ENCODE measurements at regions not wholly inside any gene's neighbourhood (a gene's known extent, or its start where the extent isn't known, plus 50 kb on each side); places are given as distances from the start of the nearest gene placed in this dataset.

DNA sequence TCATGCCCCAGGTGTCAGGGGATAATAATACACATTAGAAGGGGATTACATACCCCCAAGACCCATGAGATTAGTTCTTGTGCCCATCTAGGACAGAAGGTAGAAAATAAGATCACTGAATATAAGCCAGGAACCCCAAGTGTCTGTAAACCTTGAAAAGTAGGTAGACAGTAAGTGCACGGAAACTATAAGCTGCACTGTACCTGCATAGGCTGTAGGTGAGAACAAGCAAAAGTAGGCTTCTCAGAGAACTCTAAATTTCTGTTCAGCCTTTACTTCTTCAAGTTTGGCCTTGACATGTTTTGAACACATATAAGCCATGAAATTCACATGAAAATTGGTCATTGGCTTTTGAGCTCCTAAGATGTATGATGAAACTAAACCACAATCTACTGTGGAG lies 113.0 kb upstream of the FSIP2 start:
- Histone ChIP-seq H3K27ac (ENCODE audit: low read length, poor library complexity, severe bottlenecking) (no peak overlapping the region), H3K79me1 (replicated peaks; ENCODE audit: low read length, poor library complexity, severe bottlenecking) (peaks cover 3% of the 10 kb centered on the region), H3K9ac (ENCODE audit: low read length) (no peak overlapping the region)

DNA sequence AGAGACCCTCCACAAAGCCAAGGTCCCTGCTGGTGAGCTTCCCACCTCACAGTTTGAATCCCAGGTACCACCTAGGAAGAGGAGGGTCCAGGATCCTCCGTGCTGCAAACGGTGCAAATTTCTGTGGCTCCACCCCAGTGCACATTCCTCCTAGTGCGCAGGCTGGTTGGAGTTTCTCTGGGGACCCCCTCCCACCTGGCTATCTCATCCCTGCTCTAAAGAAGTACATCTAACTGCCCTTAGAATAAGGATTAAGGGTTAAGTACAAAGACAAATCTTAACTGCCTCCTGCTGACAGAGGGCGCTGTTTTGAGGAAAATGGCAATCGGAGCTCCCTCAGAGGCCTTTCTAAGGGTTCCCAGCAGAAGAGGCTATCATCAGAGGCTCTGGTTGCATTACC lies 109.6 kb upstream of the FSIP2 start:
- Histone ChIP-seq H3K4me1 (ENCODE audit: control insufficient read depth, insufficient read depth, low read depth, low read length) (no peaks in the 10 kb centered on the region), H3K27me3 (ENCODE audit: control insufficient read depth in 1 of 2, insufficient read depth in 1 of 2, low read length in 2 of 2) (no peaks in the 10 kb centered on the region), H4K8ac (ENCODE audit: low read length) (no peak overlapping the region), H3K9me3 (ENCODE audit: control insufficient read depth, low read length) (no peaks in the 10 kb centered on the region), H2BK5ac (ENCODE audit: low read depth, low read length, poor library complexity, severe bottlenecking) (no peak overlapping the region), H3K4ac (ENCODE audit: low read depth in 1 of 2, low read length in 2 of 2) (no peak overlapping the region), H2BK120ac (ENCODE audit: low read depth, low read length) (no peak overlapping the region), H3K27ac (ENCODE audit: low read length, poor library complexity, severe bottlenecking) (no peak overlapping the region), H3K18ac (ENCODE audit: low read depth in 1 of 2, low read length in 2 of 2) (peak overlapping the region in 1 of 2 experiments; percentile 1), H4K91ac (ENCODE audit: low read length) (no peak overlapping the region), H2AFZ (ENCODE audit: low read depth, low read length) (no peak overlapping the region), H3K23ac (ENCODE audit: low read length in 2 of 2) (no peak overlapping the region), H3K4me2 (ENCODE audit: low read length, poor library complexity, severe bottlenecking) (no peak overlapping the region), H3K36me3 (ENCODE audit: control insufficient read depth in 1 of 2, insufficient read depth in 2 of 2, low read depth in 1 of 2, low read length in 2 of 2) (no peaks in the 10 kb centered on the region), H3K4me3 (ENCODE audit: insufficient read depth in 1 of 2, low read depth in 1 of 2, low read length in 2 of 2) (no peak overlapping the region), H2BK12ac (ENCODE audit: low read length in 2 of 2) (no peak overlapping the region), H2BK15ac (ENCODE audit: low read depth, poor library complexity, severe bottlenecking) (no peak overlapping the region), H3K9ac (ENCODE audit: low read length) (no peak overlapping the region), H3K79me1 (replicated peaks; ENCODE audit: low read length, poor library complexity, severe bottlenecking) (peaks cover 3% of the 10 kb centered on the region), H3K14ac (ENCODE audit: low read length in 2 of 2) (no peak overlapping the region), H2AK5ac (ENCODE audit: low read length, severe bottlenecking) (no peak overlapping the region)
- DNase-seq = no peak
- 17% methylated on average over 3 of the region's 5 CpGs for WGBS

More for the DNA sequence above, 113.0 kb upstream of the FSIP2 start:
- Histone ChIP-seq H4K91ac (ENCODE audit: low read length) (no peak overlapping the region), H2BK120ac (ENCODE audit: low read depth, low read length) (no peak overlapping the region), H2AFZ (ENCODE audit: low read depth, low read length) (no peak overlapping the region), H2BK12ac (ENCODE audit: low read length in 2 of 2) (no peak overlapping the region), H3K23ac (ENCODE audit: low read length in 2 of 2) (no peak overlapping the region), H3K4me2 (ENCODE audit: low read length, poor library complexity, severe bottlenecking) (no peak overlapping the region), H3K4me1 (ENCODE audit: control insufficient read depth, insufficient read depth, low read depth, low read length) (no peaks in the 10 kb centered on the region), H2BK5ac (ENCODE audit: low read depth, low read length, poor library complexity, severe bottlenecking) (no peak overlapping the region), H3K9me3 (ENCODE audit: control insufficient read depth, low read length) (no peaks in the 10 kb centered on the region), H2AK5ac (ENCODE audit: low read length, severe bottlenecking) (no peak overlapping the region), H2BK15ac (ENCODE audit: low read depth, poor library complexity, severe bottlenecking) (no peak overlapping the region), H3K4me3 (ENCODE audit: insufficient read depth in 1 of 2, low read depth in 1 of 2, low read length in 2 of 2) (no peak overlapping the region), H3K14ac (ENCODE audit: low read length in 2 of 2) (no peak overlapping the region), H3K27me3 (ENCODE audit: control insufficient read depth in 1 of 2, insufficient read depth in 1 of 2, low read length in 2 of 2) (no peaks in the 10 kb centered on the region), H3K36me3 (ENCODE audit: control insufficient read depth in 1 of 2, insufficient read depth in 2 of 2, low read depth in 1 of 2, low read length in 2 of 2) (no peaks in the 10 kb centered on the region), H3K4ac (ENCODE audit: low read depth in 1 of 2, low read length in 2 of 2) (no peak overlapping the region), H4K8ac (ENCODE audit: low read length) (no peak overlapping the region), H3K18ac (ENCODE audit: low read depth in 1 of 2, low read length in 2 of 2) (no peak overlapping the region)
- WGBS = 94% methylated on average over 1 of the region's 1 CpG
- DNase-seq = no peak

DNA sequence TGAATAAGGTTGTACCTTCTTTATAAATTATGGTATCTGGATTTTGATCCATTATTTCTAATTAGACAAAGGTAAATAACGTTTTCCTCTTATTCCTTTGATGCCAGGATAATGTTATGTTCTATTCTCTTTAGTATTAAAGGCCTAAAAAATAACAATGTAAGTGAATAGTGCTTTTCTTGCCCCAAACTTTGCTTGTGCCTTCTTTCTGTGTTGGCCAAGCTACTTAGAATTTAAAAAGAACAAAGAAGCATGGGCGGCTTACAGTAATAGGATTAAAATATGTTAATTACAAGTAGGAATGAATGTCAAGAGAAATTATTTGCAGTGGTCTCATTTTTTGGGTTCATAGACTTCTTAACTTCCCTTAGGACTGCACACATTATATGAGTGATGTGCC lies 105.0 kb upstream of the FSIP2 start:
- Histone ChIP-seq H2AFZ (ENCODE audit: low read depth, low read length) (no peak overlapping the region), H3K18ac (ENCODE audit: low read depth in 1 of 2, low read length in 2 of 2) (no peak overlapping the region), H3K4me2 (ENCODE audit: low read length, poor library complexity, severe bottlenecking) (no peak overlapping the region), H3K4me1 (ENCODE audit: control insufficient read depth, insufficient read depth, low read depth, low read length) (no peaks in the 10 kb centered on the region), H4K8ac (ENCODE audit: low read length) (no peak overlapping the region), H3K9me3 (ENCODE audit: control insufficient read depth, low read length) (no peaks in the 10 kb centered on the region), H3K36me3 (ENCODE audit: control insufficient read depth in 1 of 2, insufficient read depth in 2 of 2, low read depth in 1 of 2, low read length in 2 of 2) (no peaks in the 10 kb centered on the region), H3K27me3 (ENCODE audit: control insufficient read depth in 1 of 2, insufficient read depth in 1 of 2, low read length in 2 of 2) (no peaks in the 10 kb centered on the region), H3K23ac (ENCODE audit: low read length in 2 of 2) (no peak overlapping the region), H3K4ac (ENCODE audit: low read depth in 1 of 2, low read length in 2 of 2) (no peak overlapping the region), H2BK12ac (ENCODE audit: low read length in 2 of 2) (no peak overlapping the region), H3K79me1 (replicated peaks; ENCODE audit: low read length, poor library complexity, severe bottlenecking) (peaks cover 3% of the 10 kb centered on the region), H3K27ac (ENCODE audit: low read length, poor library complexity, severe bottlenecking) (no peak overlapping the region), H2BK15ac (ENCODE audit: low read depth, poor library complexity, severe bottlenecking) (no peak overlapping the region), H3K14ac (ENCODE audit: low read length in 2 of 2) (no peak overlapping the region), H2BK5ac (ENCODE audit: low read depth, low read length, poor library complexity, severe bottlenecking) (no peak overlapping the region), H2BK120ac (ENCODE audit: low read depth, low read length) (no peak overlapping the region), H4K91ac (ENCODE audit: low read length) (no peak overlapping the region), H2AK5ac (ENCODE audit: low read length, severe bottlenecking) (no peak overlapping the region), H3K9ac (ENCODE audit: low read length) (no peak overlapping the region), H3K4me3 (ENCODE audit: insufficient read depth in 1 of 2, low read depth in 1 of 2, low read length in 2 of 2) (no peak overlapping the region)
- 100% methylated on average over 1 of the region's 2 CpGs for WGBS
- no peak for DNase-seq

DNA sequence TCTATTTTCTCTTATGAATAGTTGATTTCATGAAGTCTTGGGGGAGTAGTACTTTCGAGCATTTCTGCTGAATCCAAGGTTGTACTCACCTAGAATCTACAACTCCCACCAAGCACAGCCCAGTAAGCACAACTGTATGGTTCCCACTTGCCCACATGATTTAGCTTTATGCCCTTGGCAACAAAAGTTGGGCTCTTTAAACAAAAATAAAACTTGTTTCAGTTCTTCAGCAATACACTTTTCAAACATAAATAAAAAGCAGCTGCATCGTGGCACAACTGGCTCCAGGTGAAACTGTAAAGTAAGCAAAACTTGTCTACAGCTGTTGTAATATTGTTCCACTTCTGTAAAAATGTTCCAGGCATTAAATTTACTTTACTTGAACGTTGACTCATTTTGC lies 99.8 kb upstream of the FSIP2 start:
- H4K8ac ChIP-seq (ENCODE audit: low read length) = no peak overlapping the region
- H2BK12ac ChIP-seq (ENCODE audit: low read length in 2 of 2) = no peak overlapping the region
- H2BK5ac ChIP-seq (ENCODE audit: low read depth, low read length, poor library complexity, severe bottlenecking) = no peak overlapping the region
- H3K79me1 ChIP-seq (replicated peaks; ENCODE audit: low read length, poor library complexity, severe bottlenecking) = no peaks in the 10 kb centered on the region
- H2AFZ ChIP-seq (ENCODE audit: low read depth, low read length) = no peak overlapping the region
- no peaks in the 10 kb centered on the region for H3K27me3 ChIP-seq (ENCODE audit: control insufficient read depth in 1 of 2, insufficient read depth in 1 of 2, low read length in 2 of 2)
- H3K4me1 ChIP-seq (ENCODE audit: control insufficient read depth, insufficient read depth, low read depth, low read length) = no peaks in the 10 kb centered on the region
- H2AK5ac ChIP-seq (ENCODE audit: low read length, severe bottlenecking) = no peak overlapping the region
- no peak overlapping the region for H3K9ac ChIP-seq (ENCODE audit: low read length)
- no peak overlapping the region for H2BK120ac ChIP-seq (ENCODE audit: low read depth, low read length)
- H4K91ac ChIP-seq (ENCODE audit: low read length) = no peak overlapping the region
- no peak overlapping the region for H3K4ac ChIP-seq (ENCODE audit: low read depth in 1 of 2, low read length in 2 of 2)
- H2BK15ac ChIP-seq (ENCODE audit: low read depth, poor library complexity, severe bottlenecking) = no peak overlapping the region
- WGBS = 93% methylated on average over 1 of the region's 3 CpGs
- no peaks in the 10 kb centered on the region for H3K9me3 ChIP-seq (ENCODE audit: control insufficient read depth, low read length)
- no peak overlapping the region for H3K14ac ChIP-seq (ENCODE audit: low read length in 2 of 2)
- no peak overlapping the region for H3K27ac ChIP-seq (ENCODE audit: low read length, poor library complexity, severe bottlenecking)
- H3K4me2 ChIP-seq (ENCODE audit: low read length, poor library complexity, severe bottlenecking) = no peak overlapping the region
- no peak overlapping the region for H3K18ac ChIP-seq (ENCODE audit: low read depth in 1 of 2, low read length in 2 of 2)
- H3K4me3 ChIP-seq (ENCODE audit: insufficient read depth in 1 of 2, low read depth in 1 of 2, low read length in 2 of 2) = no peak overlapping the region
- H3K36me3 ChIP-seq (ENCODE audit: control insufficient read depth in 1 of 2, insufficient read depth in 2 of 2, low read depth in 1 of 2, low read length in 2 of 2) = no peaks in the 10 kb centered on the region
- DNase-seq = no peak
- H3K23ac ChIP-seq (ENCODE audit: low read length in 2 of 2) = no peak overlapping the region
